GM23248 (cell line): ENCODE measurements at regions not wholly inside any gene's neighbourhood (a gene's known extent, or its start where the extent isn't known, plus 50 kb on each side); places are given as distances from the start of the nearest gene placed in this dataset.

Source experiments
- DNase-seq: peaks from one replicate; pipeline ENCODE4 v3.0.0-alpha.2; 2015
- H2AFZ ChIP-seq: fragments of 200-600 bp; sonication (generic); 2 replicates; pipeline ENCODE4 v1.6.1; 2016; ENCODE audit warnings: antibody characterized with exemption
- H3F3A ChIP-seq: fragments of 200-600 bp; sonication (generic); 2 replicates; pipeline ENCODE4 v1.6.1; 2016; ENCODE audit warnings: mild to moderate bottlenecking, antibody characterized with exemption, mixed run types; ENCODE audit not compliant: insufficient read depth
- H3K27ac ChIP-seq: fragments of 200-600 bp; sonication (generic); 2 replicates; pipeline ENCODE4 v1.5.1; 2016; ENCODE audit warnings: mild to moderate bottlenecking
- H3K27me3 ChIP-seq: fragments of 200-600 bp; sonication (generic); replicated peaks from 2 replicates; pipeline ENCODE4 v1.6.1; 2016; ENCODE audit warnings: mild to moderate bottlenecking; ENCODE audit not compliant: insufficient read depth
- H3K36me3 ChIP-seq: fragments of 200-600 bp; sonication (generic); 2 replicates; pipeline ENCODE4 v1.6.1; 2016; ENCODE audit warnings: low read depth, mild to moderate bottlenecking
- H3K4me1 ChIP-seq: fragments of 200-600 bp; sonication (generic); 2 replicates; pipeline ENCODE4 v1.6.1; 2016; ENCODE audit warnings: mild to moderate bottlenecking; ENCODE audit not compliant: insufficient read depth
- H3K4me2 ChIP-seq: fragments of 200-600 bp; sonication (generic); one replicate; pipeline ENCODE4 v1.6.1; 2016; ENCODE audit warnings: mild to moderate bottlenecking; ENCODE audit not compliant: unreplicated experiment
- H3K4me3 ChIP-seq: fragments of 200-600 bp; sonication (generic); 2 replicates; pipeline ENCODE4 v1.5.1; 2016; ENCODE audit warnings: mild to moderate bottlenecking
- H3K79me2 ChIP-seq: fragments of 200-600 bp; sonication (generic); 2 replicates; pipeline ENCODE4 v1.6.1; 2016; ENCODE audit warnings: mild to moderate bottlenecking; ENCODE audit not compliant: insufficient read depth
- H3K9ac ChIP-seq: fragments of 200-600 bp; sonication (generic); 2 replicates; pipeline ENCODE4 v1.6.1; 2016; ENCODE audit warnings: mild to moderate bottlenecking
- H3K9me2 ChIP-seq: fragments of 200-600 bp; sonication (generic); 2 replicates; pipeline ENCODE4 v1.6.1; 2016; ENCODE audit warnings: mixed run types, mild to moderate bottlenecking, moderate library complexity; ENCODE audit not compliant: insufficient read depth
- H3K9me3 ChIP-seq: fragments of 200-600 bp; sonication (generic); one replicate; pipeline ENCODE4 v1.6.1; 2017; ENCODE audit warnings: low read depth
- H4K20me1 ChIP-seq: fragments of 200-600 bp; sonication (generic); 2 replicates; pipeline ENCODE4 v1.6.0; 2016; ENCODE audit not compliant: insufficient read depth
- EZH2 ChIP-seq: fragments of 200-600 bp; sonication (generic); IDR thresholded peaks from 2 replicates; pipeline ENCODE4 v1.6.1; 2018; ENCODE audit warnings: antibody characterized with exemption, mild to moderate bottlenecking; ENCODE audit not compliant: insufficient read depth, poor library complexity, severe bottlenecking
- EZH2phosphoT487 ChIP-seq: fragments of 200-600 bp; sonication (generic); IDR thresholded peaks from 2 replicates; pipeline ENCODE4 v1.6.1; 2018; ENCODE audit warnings: antibody characterized with exemption, moderate library complexity, mild to moderate bottlenecking, low read depth; ENCODE audit not compliant: insufficient read depth
- whole genome bisulfite sequencing, 2 experiments: methylation state at CpG; one replicate each; pipeline ENCODE4 v1.1.6; 2015 to 2017; ENCODE audit warnings: low lambda C conversion rate in 2 of 2, low coverage in 1 of 2; ENCODE audit errors: missing lambda C conversion rate in 2 of 2; 5-methylcytosine and 5-hydroxymethylcytosine counted together
- in situ Hi-C: fragments of 300-500 bp; cut with MboI; formaldehyde crosslinking; loops from 2 replicates; pipeline ENCODE4 v1.15.0; 2020

DNA sequence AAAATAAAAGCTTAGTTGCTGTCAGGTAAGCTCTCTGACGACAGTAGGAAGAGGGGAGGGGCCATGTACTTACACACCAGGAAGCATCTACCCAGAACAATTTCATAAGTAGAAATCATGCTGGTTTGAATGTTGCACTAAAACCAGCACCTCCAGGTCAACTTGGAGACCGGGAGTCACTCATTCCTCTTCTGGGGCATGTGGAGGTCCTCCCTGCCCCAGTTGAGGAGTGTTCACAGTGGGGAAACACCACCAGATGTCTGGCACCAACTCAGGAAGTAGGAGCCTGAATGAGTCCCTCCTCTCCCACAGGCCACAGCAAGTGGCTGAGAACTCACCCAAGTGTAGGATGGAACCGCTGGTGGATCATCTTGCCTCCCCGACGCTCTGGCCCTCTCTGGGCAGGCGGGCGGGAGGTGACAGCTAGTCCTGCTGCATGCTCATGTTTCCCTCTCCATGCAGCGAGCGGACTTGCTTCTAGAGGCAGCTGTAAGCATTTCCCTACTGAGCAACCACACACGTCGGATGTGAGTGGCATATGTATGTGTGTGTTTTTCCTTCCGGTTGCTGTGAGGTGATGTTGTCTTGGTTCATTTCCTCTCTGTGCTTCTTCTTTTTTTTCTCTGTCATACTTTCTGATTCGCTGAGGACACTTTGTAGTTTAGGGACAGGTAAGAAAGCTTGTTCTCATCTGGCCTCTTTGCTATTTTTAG, 149.5 kb upstream of the NEDD9 start:
- no peaks in the 10 kb centered on the region for H3K9me2 ChIP-seq
- no peak for TF ChIP-seq EZH2
- no peak for TF ChIP-seq EZH2phosphoT487
- H3K79me2 ChIP-seq: no peaks in the 10 kb centered on the region
- no peaks in the 10 kb centered on the region for H3K4me1 ChIP-seq
- no peaks in the 10 kb centered on the region for H3F3A ChIP-seq
- in situ Hi-C loops: no loop called here
- DNase-seq: no peak
- no peak overlapping the region for H3K4me3 ChIP-seq
- H3K36me3 ChIP-seq: no peaks in the 10 kb centered on the region
- no peak overlapping the region for H3K4me2 ChIP-seq
- no peak overlapping the region for H3K9ac ChIP-seq
- H2AFZ ChIP-seq: no peak overlapping the region
- WGBS, 2 experiments: 82 to 86% methylated on average over 13 of the region's 13 CpGs
- H3K9me3 ChIP-seq: no peaks in the 10 kb centered on the region
- no peaks in the 10 kb centered on the region for H3K27me3 ChIP-seq
- no peak overlapping the region for H3K27ac ChIP-seq
- no peaks in the 10 kb centered on the region for H4K20me1 ChIP-seq

DNA sequence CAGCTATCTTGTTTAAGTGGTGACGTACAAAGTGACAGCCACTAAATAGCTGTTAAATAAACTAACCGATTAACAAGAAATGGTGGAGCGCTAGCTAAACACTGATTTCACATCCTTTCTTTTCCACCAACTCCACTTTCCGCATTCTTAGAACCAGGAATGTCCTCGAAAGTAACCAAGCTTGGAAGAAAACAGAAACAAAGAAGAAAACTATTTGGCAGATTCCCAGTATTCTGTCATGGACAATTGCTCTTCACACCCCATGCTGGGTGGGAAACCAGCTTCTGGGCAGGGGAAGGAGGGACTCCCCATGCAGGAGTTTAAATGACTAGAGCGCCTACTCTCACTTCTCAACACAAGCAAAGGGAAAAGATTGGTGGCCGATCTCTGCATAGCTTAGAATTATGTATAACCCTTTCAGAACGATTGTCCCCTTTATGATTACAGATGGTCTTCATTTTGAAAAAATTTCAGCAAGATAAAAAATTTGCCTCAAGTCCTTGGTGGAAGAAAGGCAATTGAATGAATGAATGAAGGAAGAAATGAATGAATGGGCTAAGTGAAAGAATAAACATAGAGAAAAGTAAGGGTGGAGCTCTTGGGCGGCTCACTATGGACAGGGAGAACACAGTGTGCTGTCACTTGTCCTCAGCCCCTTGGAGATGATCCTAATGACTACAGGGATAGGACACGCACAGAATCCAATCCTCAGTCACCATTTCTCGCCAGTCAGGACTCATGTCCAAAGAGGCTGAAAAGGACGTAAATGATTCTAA, 148.7 kb upstream of the NEDD9 start:
- DNase-seq: no peak
- no peak overlapping the region for H3K27ac ChIP-seq
- H3K9me2 ChIP-seq: no peaks in the 10 kb centered on the region
- H3K4me3 ChIP-seq: no peak overlapping the region
- H3K4me2 ChIP-seq: no peak overlapping the region
- 85% methylated on average over 12 of the region's 12 CpGs for WGBS, 2 experiments
- no peak overlapping the region for H2AFZ ChIP-seq
- no peaks in the 10 kb centered on the region for H3K4me1 ChIP-seq
- no peaks in the 10 kb centered on the region for H4K20me1 ChIP-seq
- no peaks in the 10 kb centered on the region for H3K27me3 ChIP-seq
- no peaks in the 10 kb centered on the region for H3F3A ChIP-seq
- H3K9ac ChIP-seq: no peak overlapping the region
- no peak for TF ChIP-seq EZH2
- TF ChIP-seq EZH2phosphoT487: no peak
- H3K79me2 ChIP-seq: no peaks in the 10 kb centered on the region
- in situ Hi-C loops: no loop called here
- no peaks in the 10 kb centered on the region for H3K36me3 ChIP-seq
- H3K9me3 ChIP-seq: no peaks in the 10 kb centered on the region

GRCh38 chr6:11380549-11380948, 148.1 kb upstream of the NEDD9 start:
- no peaks in the 10 kb centered on the region for H3K4me1 ChIP-seq
- WGBS, 2 experiments: 73 to 80% methylated on average over 7 of the region's 7 CpGs
- H3K27ac ChIP-seq: no peak overlapping the region
- H3K36me3 ChIP-seq: no peaks in the 10 kb centered on the region
- no peak for DNase-seq
- H3K9ac ChIP-seq: no peak overlapping the region
- H3F3A ChIP-seq: no peaks in the 10 kb centered on the region
- no peak overlapping the region for H3K4me3 ChIP-seq
- no peaks in the 10 kb centered on the region for H3K9me3 ChIP-seq
- H3K79me2 ChIP-seq: no peaks in the 10 kb centered on the region
- in situ Hi-C loops: no loop called here
- no peak overlapping the region for H2AFZ ChIP-seq
- TF ChIP-seq EZH2phosphoT487 (no peak), EZH2 (no peak)
- H4K20me1 ChIP-seq: no peaks in the 10 kb centered on the region
- H3K27me3 ChIP-seq: no peaks in the 10 kb centered on the region
- no peaks in the 10 kb centered on the region for H3K9me2 ChIP-seq
- H3K4me2 ChIP-seq: no peak overlapping the region

DNA sequence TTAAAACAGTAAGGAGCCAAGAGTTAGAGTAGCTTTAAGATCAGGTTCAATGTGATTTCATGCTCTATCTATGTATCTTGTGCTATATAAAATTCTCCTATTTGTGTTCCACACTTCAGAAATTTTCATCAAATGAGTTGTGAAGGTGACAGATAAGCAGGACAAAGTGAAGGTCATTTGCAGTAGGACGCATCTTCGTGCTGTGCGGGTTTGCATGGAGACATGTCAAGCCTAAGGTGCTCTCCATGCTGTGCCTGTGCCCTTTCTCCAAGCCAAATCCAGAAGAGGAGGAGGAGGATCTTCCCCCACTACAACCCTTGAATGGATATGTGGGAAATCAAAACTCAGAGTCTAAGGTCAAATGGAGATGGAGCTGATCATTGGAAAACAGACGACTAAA, 147.3 kb upstream of the NEDD9 start:
- DNase-seq: no peak
- Histone ChIP-seq H3K27ac (no peak overlapping the region), H3F3A (no peaks in the 10 kb centered on the region), H3K9me2 (no peaks in the 10 kb centered on the region), H3K79me2 (no peaks in the 10 kb centered on the region), H3K9ac (no peak overlapping the region), H3K4me1 (no peaks in the 10 kb centered on the region), H2AFZ (no peak overlapping the region), H3K9me3 (no peaks in the 10 kb centered on the region), H3K4me3 (no peak overlapping the region), H4K20me1 (no peaks in the 10 kb centered on the region), H3K36me3 (no peaks in the 10 kb centered on the region), H3K4me2 (no peak overlapping the region), H3K27me3 (no peaks in the 10 kb centered on the region)
- no peak for TF ChIP-seq EZH2
- no peak for TF ChIP-seq EZH2phosphoT487
- 98% methylated on average over 4 of the region's 4 CpGs for WGBS, 2 experiments
- in situ Hi-C loops: no loop called here
